ENCODE measurements at regions not wholly inside any gene's neighbourhood (a gene's known extent, or its start where the extent isn't known, plus 50 kb on each side); places are given as distances from the start of the nearest gene placed in this dataset.
A peak's percentile ranks its signal among the peaks of the same experiment; 100 is the strongest.

DNA sequence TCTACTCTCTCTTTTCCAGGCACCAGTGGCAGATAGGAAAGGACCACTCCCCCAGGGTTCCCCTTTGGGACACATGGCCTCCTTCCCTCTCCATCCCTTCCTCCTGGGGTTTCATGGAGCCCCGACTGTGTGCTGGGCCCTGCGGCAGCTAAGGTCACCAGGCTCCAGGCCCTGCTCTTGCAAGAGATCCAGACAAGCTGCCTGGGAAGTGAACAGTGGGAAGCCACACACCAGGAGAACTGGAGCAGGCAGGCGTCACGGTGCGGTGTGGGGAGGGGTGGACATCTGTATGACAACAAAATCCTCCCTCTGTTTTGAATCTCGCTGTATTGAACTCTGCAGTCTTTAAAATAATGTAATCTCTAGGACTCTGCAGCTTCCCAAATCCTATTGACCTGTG is 330.1 kb downstream of the UQCRFS1 start:
- Histone ChIP-seq H3K36me3 (no peaks in the 10 kb centered on the region), H3K27ac (no peak overlapping the region), H3K9me3 (no peaks in the 10 kb centered on the region), H3K27me3 (no peaks in the 10 kb centered on the region), H3K4me1 (ENCODE audit: insufficient read depth) (peaks cover 3% of the 10 kb centered on the region), H3K4me3 (no peak overlapping the region)
- TF ChIP-seq POLR2A (IDR thresholded peaks at IDR 0.05) (no peak), EP300 (IDR thresholded peaks at IDR 0.05) (no peak)
- TF ChIP-seq, protein P1, sequence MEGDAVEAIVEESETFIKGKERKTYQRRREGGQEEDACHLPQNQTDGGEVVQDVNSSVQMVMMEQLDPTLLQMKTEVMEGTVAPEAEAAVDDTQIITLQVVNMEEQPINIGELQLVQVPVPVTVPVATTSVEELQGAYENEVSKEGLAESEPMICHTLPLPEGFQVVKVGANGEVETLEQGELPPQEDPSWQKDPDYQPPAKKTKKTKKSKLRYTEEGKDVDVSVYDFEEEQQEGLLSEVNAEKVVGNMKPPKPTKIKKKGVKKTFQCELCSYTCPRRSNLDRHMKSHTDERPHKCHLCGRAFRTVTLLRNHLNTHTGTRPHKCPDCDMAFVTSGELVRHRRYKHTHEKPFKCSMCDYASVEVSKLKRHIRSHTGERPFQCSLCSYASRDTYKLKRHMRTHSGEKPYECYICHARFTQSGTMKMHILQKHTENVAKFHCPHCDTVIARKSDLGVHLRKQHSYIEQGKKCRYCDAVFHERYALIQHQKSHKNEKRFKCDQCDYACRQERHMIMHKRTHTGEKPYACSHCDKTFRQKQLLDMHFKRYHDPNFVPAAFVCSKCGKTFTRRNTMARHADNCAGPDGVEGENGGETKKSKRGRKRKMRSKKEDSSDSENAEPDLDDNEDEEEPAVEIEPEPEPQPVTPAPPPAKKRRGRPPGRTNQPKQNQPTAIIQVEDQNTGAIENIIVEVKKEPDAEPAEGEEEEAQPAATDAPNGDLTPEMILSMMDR (IDR thresholded peaks at IDR 0.05), result no peak
- DNase-seq, result no peak
- 21 to 30% (median 29%) methylated on average over 6 of the region's 6 CpGs for WGBS, 3 donors
- intact Hi-C loops (cut with DNase I), result no loop called here

DNA sequence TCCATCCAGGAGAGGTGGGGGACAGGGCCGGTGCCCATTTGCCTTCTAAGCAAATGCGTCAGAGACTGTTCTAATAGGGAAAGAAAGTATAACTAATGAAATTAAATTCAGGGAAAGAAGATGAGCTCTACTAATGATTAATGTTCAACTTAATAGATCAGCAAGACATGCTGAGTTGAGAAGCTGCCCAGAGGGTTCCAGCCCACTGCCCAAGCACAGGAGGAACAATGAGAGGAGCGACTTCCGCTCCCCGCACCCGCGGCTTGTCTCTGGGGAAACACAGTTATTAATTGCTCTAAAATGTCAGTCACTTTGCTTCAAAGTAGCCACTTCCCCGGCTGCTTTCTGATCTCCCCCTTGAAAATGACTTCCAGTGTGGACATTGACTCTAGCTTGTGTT is 331.3 kb downstream of the UQCRFS1 start:
- no peaks in the 10 kb centered on the region for H3K27me3 ChIP-seq
- H3K4me3 ChIP-seq, result no peak overlapping the region
- no peak for TF ChIP-seq EP300 (IDR thresholded peaks at IDR 0.05)
- TF ChIP-seq, protein P1 (IDR thresholded peaks at IDR 0.05), result no peak
- no peak for TF ChIP-seq POLR2A (IDR thresholded peaks at IDR 0.05)
- H3K4me1 ChIP-seq (ENCODE audit: insufficient read depth), result peaks cover 3% of the 10 kb centered on the region
- intact Hi-C loops (cut with DNase I), result no loop called here
- H3K36me3 ChIP-seq, result no peaks in the 10 kb centered on the region
- WGBS, 3 donors, result 72 to 85% (median 81%) methylated on average over 8 of the region's 8 CpGs
- no peaks in the 10 kb centered on the region for H3K9me3 ChIP-seq
- DNase-seq, result no peak
- H3K27ac ChIP-seq, result no peak overlapping the region

DNA sequence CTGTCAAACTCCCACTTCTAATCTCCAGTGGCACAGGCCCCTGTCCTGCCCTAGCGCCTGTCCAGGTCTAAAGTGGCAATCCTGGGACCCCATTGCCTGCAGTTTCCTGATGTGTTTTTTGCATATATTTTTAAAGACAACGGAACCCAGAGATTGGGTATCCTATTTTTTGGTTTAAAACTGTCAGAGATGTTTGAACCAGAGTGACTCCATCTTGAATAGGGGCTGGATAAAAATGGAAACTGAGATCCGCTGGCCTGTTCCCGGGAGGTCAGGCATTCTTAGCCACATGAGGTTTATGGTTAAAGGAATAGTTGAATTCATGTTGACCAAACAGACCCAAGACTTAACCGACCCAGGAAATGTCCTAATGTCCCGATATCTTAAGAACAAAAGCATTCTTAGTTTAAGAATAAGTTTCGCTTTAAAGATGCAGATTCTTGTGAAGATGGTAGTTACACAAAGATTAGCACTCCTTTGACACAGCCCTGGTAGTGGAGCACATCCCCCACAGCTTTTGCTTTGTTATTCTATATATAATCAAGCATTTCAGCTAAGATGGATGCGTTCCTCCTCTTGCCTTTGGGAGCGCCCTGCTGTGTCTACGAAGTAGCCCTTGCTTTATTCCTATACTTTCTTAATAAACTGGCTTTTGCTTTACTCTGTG is 332.1 kb downstream of the UQCRFS1 start:
- no peak for TF ChIP-seq POLR2A (IDR thresholded peaks at IDR 0.05)
- TF ChIP-seq, protein P1 (IDR thresholded peaks at IDR 0.05), result no peak
- TF ChIP-seq EP300 (IDR thresholded peaks at IDR 0.05), result no peak
- Histone ChIP-seq H3K4me3 (no peak overlapping the region), H3K36me3 (no peaks in the 10 kb centered on the region), H3K27ac (no peak overlapping the region), H3K9me3 (no peaks in the 10 kb centered on the region), H3K27me3 (no peaks in the 10 kb centered on the region), H3K4me1 (ENCODE audit: insufficient read depth) (peaks cover 3% of the 10 kb centered on the region)
- 42 to 68% (median 63%) methylated on average over 10 of the region's 10 CpGs for WGBS, 3 donors
- intact Hi-C loops (cut with DNase I), result no loop called here
- no peak for DNase-seq

DNA sequence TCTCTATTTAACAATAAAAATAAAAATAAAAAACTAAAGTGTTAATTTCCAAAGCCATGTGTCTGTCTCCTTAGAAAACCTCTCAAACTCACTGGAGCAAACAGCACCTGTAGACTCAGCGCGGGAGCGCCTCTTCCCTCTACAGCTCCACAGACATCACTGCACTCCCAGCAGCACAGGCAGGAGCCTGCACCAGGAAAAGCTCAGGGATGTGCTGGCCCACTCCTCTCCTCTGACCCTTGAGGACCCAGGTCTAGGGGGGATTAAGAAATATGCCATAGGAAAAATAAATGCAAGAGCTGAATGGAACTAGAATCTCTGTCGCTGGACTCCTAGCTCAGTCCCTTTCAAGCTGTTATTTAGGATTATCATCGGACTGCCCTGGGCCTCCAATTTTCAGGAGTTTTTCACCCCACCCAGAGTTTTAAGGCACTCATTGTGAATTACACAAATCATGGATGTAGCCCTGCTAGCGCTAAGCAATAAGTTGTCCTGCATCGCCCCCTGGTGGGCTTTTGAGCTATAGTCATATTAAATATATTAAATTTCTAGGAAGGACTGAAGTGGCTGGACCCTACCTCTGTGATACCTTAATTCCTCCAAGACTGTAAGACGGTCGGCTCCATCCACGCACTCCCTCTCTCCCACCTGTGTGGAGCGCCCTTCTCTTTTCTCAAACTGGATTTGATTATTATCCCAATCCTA is 333.9 kb downstream of the UQCRFS1 start:
- peak; percentile 49 to 82 (median 76) for DNase-seq
- Histone ChIP-seq H3K27me3 (no peaks in the 10 kb centered on the region), H3K9me3 (no peaks in the 10 kb centered on the region), H3K36me3 (no peaks in the 10 kb centered on the region), H3K27ac (no peak overlapping the region), H3K4me3 (no peak overlapping the region), H3K4me1 (ENCODE audit: insufficient read depth) (peaks cover 3% of the 10 kb centered on the region)
- WGBS, 3 donors, result 24 to 28% (median 28%) methylated on average over 11 of the region's 11 CpGs
- TF ChIP-seq POLR2A (IDR thresholded peaks at IDR 0.05), result no peak
- TF ChIP-seq, protein P1 (IDR thresholded peaks at IDR 0.05), result peak; percentile 53 to 81 (median 62)
- intact Hi-C loops (cut with DNase I), result loop anchor here in 2 of 4 donors (2.0 to 10.0 kb wide), 2 partner anchors 142 to 144 kb away; no protein-coding TSS in a partner anchor
